Amniotic epithelial cell (primary cell): ENCODE measurements at regions not wholly inside any gene's neighbourhood (a gene's known extent, or its start where the extent isn't known, plus 50 kb on each side); places are given as distances from the start of the nearest gene placed in this dataset.
"Not testable (repeated sequence)": the region's sequence is repeated elsewhere in the genome, so short reads cannot be mapped to it uniquely, and the experiment has no call there.

ENCODE experiments used
- DNase-seq: peaks from one replicate; pipeline ENCODE4 v3.0.0-alpha.2; 2010; ENCODE audit warnings: low read depth

GRCh38 chr10:109809954-109810353 is 113.4 kb downstream of the XPNPEP1 start:
- not testable (repeated sequence) for DNase-seq

GRCh38 chr10:109801191-109801590 is 122.1 kb downstream of the XPNPEP1 start:
- not testable (repeated sequence) for DNase-seq

GRCh38 chr10:109790647-109791046 is 132.7 kb downstream of the XPNPEP1 start:
- DNase-seq: no peak

GRCh38 chr10:109784236-109784635 is 139.1 kb downstream of the XPNPEP1 start:
- DNase-seq: peak; percentile 71

GRCh38 chr10:109783286-109783685 is 140.0 kb downstream of the XPNPEP1 start:
- DNase-seq: no peak

GRCh38 chr10:109780997-109781396 is 142.3 kb downstream of the XPNPEP1 start:
- DNase-seq: no peak

GRCh38 chr10:109778993-109779392 is 144.3 kb downstream of the XPNPEP1 start:
- no peak for DNase-seq

GRCh38 chr10:109774121-109774440 is 149.2 kb downstream of the XPNPEP1 start:
- DNase-seq: no peak

- peak; percentile 45 for DNase-seq
Observed at GRCh38 chr10:109773288-109774120, 149.8 kb downstream of the XPNPEP1 start.

- DNase-seq: no peak
Observed at GRCh38 chr10:109770663-109771062, 152.6 kb downstream of the XPNPEP1 start.

- DNase-seq: peak; percentile 34
Observed at GRCh38 chr10:109769966-109770365, 153.3 kb downstream of the XPNPEP1 start.

GRCh38 chr10:109765838-109766237 is 157.5 kb downstream of the XPNPEP1 start:
- no peak for DNase-seq

GRCh38 chr10:109762555-109762954 is 160.8 kb downstream of the XPNPEP1 start:
- no peak for DNase-seq

GRCh38 chr10:109757670-109758069 is 165.6 kb downstream of the XPNPEP1 start:
- DNase-seq: peak; percentile 62

GRCh38 chr10:109746861-109747260 is 176.4 kb downstream of the XPNPEP1 start:
- DNase-seq: no peak

GRCh38 chr10:109744020-109744419 is 179.3 kb downstream of the XPNPEP1 start:
- peak; percentile 42 for DNase-seq

GRCh38 chr10:109743574-109743973 is 179.7 kb downstream of the XPNPEP1 start:
- DNase-seq: peak; percentile 32

GRCh38 chr10:109743146-109743545 is 180.2 kb downstream of the XPNPEP1 start:
- peak; percentile 87 for DNase-seq

- peak; percentile 64 for DNase-seq
Observed at GRCh38 chr10:109741712-109742111, 181.6 kb downstream of the XPNPEP1 start.

- DNase-seq: peak; percentile 98
Observed at GRCh38 chr10:109740436-109740835, 182.9 kb downstream of the XPNPEP1 start.

- peak; percentile 81 for DNase-seq
Observed at GRCh38 chr10:109737626-109738025, 185.7 kb downstream of the XPNPEP1 start.

- no peak for DNase-seq
Observed at GRCh38 chr10:109737009-109737408, 186.3 kb downstream of the XPNPEP1 start.

- no peak for DNase-seq
Observed at GRCh38 chr10:109735776-109736175, 187.5 kb downstream of the XPNPEP1 start.
